Islet of Langerhans (tissue), 1 donor: ENCODE measurements at regions not wholly inside any gene's neighbourhood (a gene's known extent, or its start where the extent isn't known, plus 50 kb on each side); places are given as distances from the start of the nearest gene placed in this dataset.
"Not testable (repeated sequence)": the region's sequence is repeated elsewhere in the genome, so short reads cannot be mapped to it uniquely, and the experiment has no call there.

Experiments used
- FAIRE-seq: peaks from one replicate; lab custom pipeline; 2011; peaks lifted over from hg19 to GRCh38; lab: Jason Lieb, UNC

- FAIRE-seq = not testable (repeated sequence)
Measured at GRCh38 chr3:40949347-40949746, 250.0 kb upstream of the CTNNB1 start.

- FAIRE-seq = no peak
Measured at GRCh38 chr3:40951636-40952035, 247.7 kb upstream of the CTNNB1 start.

DNA sequence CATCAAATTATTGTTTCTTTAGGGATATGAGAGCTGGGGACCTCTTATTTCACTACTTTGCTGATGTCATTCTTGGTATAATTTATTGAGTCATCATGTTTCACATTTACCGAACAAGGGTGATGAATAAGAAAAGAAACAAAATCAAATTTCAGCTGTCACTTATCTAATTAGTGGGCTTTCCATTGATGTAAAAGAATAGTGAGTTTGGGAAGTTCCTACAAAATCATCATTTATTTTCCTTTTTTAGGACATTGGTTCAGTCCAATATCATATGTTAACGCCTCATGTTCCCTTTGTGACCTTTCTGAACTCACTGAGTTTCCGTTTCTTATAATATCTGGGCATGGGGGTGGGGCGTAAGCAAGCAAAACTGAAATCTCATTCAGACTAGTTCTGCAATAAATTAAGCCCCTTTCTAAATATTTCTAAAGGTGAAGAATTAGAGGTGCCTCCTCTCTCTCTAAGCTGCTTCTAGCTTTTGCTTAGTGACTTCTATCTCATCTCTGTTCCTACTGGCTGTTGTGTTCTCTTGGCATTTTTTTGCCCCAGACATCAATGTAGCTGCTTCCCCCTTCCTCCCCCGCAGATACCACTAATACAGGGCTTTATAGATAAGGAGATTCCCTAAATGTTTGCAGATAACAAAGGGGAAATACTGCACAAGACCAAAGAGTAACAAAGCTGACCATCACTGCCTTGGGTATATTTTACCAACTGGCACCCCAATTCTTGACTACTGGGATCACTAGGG is 238.0 kb upstream of the CTNNB1 start:
- no peak for FAIRE-seq

- no peak for FAIRE-seq
Measured at GRCh38 chr3:40962721-40963120, 236.6 kb upstream of the CTNNB1 start.

DNA sequence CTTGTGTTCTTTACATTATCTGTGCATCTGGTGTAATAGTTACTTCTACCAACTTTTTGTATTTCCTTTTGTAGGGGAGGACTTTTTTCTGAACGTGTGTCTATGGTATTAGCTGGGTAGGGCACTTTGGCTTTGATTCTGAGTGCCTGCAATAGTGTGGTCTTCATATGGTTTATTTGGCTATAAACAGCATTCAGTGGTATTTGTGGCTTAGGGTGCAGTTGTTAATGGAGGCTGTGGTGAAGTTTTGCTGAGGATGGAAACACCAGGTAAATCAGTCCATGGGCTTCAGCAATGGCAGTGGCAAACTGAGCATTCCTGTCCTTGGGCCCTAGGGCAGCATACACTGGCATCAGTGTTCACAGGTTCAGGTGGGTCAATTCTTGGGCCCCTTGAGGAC is 230.6 kb upstream of the CTNNB1 start:
- no peak for FAIRE-seq

DNA sequence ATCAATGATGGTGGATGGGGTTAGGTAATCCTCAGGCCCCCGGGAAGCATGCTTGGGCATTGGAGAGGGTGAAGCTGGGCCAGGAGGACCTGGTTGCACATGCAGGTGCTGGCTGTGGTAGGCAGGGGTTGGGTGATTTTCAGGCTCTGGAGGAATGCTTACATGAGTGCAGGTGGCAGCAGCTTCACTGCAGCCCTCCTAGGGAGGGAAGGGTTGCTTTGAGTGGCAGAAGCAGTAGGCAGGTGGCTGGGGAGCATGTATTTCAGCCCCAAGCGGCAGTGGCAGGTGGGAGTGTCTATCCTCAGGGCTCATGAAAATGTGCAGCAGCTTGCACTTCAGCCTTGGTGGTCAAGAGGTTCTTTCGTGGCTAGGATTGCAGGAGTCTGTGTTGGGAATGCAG is 230.0 kb upstream of the CTNNB1 start:
- FAIRE-seq = no peak

- FAIRE-seq = no peak
Measured at GRCh38 chr3:40969756-40970466, 229.4 kb upstream of the CTNNB1 start.

DNA sequence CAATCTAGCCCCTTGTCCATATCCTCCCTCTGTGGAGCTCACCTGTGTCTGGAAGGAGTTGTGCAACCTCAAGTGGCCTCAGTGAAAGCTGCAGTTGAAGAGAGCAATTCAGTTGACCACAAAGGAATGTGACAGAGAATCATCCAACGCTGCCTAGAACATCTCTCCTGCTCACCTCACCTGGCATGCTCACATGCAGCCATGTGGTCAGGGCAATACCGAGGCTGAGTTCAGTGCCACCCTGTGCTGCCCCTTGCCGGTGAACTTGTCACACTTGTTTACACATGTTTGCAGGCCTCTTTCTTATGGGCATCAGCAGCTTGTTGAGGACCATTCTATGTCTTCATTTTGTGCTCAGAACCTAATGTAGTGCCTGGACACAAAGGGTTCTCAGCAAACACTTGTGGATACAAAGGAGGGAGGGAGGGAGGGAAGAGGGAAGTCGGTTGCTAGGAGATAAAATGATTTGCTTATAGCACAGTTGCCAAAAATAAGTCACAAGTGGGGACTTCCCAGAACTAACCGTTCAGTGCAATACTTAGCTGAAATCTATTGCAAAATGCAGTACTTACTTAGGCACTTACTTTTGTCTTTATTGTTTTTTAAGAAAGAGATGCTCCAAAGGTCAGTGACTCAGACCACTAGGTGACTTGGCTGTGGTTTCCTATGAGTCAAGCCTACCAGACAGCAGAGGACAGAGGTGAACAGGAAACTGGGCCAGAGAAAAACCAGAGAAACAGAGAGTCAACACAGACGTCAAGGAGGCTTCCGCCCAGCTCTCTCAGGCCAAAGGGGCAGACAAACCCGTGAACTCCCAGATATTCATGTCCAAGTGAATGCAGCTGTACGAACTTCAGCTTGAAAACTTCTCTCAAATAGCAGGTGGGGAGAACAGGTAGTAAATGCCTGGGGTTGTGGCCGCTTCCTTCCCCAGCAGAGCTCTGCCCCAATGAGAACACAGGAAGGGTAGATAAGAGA is 227.8 kb upstream of the CTNNB1 start:
- FAIRE-seq = peak; percentile 94

GRCh38 chr3:40972350-40972749 is 227.0 kb upstream of the CTNNB1 start:
- FAIRE-seq = no peak

DNA sequence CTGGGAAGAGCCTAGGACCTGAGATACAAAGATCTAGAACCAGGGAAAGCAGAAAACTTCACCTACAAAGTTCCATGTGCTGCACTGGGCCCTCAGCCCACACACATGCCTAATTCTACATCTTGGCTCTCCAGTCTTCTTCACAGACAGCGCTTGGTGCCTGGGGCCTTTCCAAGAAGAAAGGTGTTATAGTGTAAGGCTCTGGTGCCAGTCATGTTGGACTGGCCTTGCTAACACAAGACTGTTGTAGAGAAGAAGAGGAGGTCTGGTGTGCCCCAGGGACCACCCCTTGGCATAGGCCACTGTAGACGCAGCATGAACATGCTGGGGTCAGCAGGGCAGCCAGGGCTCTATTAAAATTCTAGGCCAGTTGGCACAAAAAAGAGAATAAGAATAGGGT is 226.2 kb upstream of the CTNNB1 start:
- no peak for FAIRE-seq

GRCh38 chr3:40975711-40976121 is 223.6 kb upstream of the CTNNB1 start:
- no peak for FAIRE-seq

DNA sequence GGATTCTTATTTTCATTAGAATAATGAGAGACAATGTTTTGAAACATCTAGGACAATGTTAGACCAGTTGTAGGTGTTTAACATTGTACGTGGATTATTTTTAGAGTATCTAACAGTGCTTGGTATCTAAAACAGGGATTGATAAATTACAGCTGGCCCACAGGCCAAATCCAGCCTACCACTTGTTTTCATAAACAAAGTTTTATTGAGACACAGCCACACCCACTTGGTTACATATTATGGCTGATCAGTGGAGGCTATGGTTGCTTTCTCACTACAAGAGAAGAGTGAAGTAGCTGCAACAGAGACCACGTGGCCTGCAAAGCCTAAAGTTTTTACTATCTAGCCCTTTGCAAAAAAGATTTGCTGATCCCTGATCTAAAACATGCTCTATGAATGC is 223.1 kb upstream of the CTNNB1 start:
- FAIRE-seq = no peak

DNA sequence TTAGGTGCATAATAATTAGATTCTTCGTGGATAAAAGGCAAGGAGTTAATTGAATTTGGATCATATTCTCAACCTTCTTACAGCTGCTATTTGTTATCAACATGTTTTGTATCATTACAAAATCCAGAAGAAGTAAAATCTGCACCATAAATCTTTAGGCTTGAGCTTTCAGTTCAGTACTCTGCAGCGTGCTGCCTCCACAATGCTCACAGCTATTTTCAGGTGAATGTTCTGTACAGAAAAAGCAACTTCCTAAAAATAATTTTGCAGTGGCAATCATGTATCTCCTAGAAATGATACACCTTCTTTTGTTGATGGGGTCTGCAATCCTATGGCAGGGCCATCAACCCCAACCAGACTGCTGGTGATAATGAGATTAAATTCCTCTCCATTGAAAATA is 220.9 kb upstream of the CTNNB1 start:
- FAIRE-seq = no peak

DNA sequence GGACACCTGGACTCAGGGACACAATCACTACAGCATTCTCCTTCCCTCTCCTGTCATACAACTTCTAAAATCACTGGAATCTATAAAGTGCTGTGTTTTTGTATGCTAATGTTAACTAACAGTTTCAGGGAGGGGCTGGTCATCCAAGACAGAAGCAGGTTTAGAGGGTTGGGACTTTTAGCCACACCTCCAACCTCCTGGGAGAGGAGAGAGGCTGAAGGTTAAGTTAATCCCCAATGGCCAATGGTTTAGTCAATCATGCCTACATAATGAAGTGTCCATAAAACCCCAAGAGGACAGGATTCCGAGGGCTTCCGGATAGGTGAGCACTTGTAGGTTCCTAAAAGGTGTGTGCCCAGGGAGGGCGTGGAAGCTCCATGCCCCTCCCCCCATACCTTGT is 219.3 kb upstream of the CTNNB1 start:
- FAIRE-seq = no peak

DNA sequence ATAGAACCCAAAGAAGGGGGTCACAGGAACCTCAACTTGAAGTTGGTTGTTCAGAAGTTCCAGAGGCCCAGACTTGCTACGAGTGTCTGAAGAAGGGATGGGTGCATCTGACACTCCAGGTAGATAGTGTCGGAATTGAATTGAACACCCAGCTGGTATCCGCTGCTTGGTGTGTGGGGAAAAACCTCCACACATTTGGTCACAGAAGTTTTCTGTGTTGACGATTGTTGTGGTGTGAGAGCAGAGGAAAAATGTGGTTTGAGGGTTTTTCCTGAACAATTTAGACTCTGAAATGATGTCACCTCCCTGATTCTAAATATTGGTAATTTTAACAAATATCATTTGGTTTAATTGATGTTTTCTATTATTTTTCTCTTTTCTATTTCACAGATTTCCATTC is 218.8 kb upstream of the CTNNB1 start:
- no peak for FAIRE-seq

GRCh38 chr3:40985195-40985594 is 214.1 kb upstream of the CTNNB1 start:
- FAIRE-seq = no peak

- no peak for FAIRE-seq
Measured at GRCh38 chr3:40988468-40988867, 210.8 kb upstream of the CTNNB1 start.

GRCh38 chr3:40989141-40990061 is 209.9 kb upstream of the CTNNB1 start:
- no peak for FAIRE-seq

DNA sequence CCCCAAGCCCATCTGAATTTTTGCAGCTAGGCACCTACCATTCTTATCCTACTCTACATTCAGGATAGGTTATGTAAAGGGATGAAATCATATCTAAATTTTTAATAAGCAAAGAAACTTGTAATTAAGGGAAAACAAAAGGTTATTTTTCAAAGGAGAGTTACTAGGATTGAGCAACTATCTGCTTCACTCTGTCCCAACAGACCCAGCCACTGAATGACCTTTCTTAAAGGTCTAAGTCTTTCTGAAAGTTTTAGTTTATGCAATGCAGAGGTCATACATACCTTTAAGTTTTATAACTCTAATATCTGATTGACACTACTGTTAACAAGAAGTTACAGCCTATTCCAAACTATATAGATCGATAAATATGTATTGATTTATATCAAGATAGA is 209.2 kb upstream of the CTNNB1 start:
- FAIRE-seq = no peak

DNA sequence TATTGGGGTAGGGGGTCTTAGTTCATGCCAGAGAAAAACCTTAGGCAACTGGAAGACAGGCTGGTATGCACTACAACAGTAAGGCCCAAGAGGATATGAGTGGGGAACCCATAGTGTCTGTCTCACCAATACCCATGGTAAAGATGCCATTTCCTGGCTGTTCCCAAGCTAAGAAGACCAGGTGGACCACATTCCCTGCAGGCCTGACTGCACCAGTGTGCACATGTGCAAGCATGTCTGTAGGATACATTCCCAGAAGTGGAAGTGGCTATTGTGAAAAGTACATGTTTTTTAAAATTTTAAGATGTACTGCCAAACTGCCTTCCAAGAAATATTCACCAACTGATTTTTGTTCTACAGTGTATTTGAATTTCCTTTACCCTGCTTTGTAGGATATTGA is 207.3 kb upstream of the CTNNB1 start:
- FAIRE-seq = no peak

GRCh38 chr3:40994611-40995010 is 204.7 kb upstream of the CTNNB1 start:
- no peak for FAIRE-seq

GRCh38 chr3:40995271-40995670 is 204.0 kb upstream of the CTNNB1 start:
- no peak for FAIRE-seq
